Activated B cell treated with CpG ODN at 0.5 μM for 24 hours (primary cell): ENCODE measurements at regions not wholly inside any gene's neighbourhood (a gene's known extent, or its start where the extent isn't known, plus 50 kb on each side); places are given as distances from the start of the nearest gene placed in this dataset.

Source experiments
- ATAC-seq: fragments of 200-7000 bp; cut with Tn5 transposase; one replicate; pipeline ENCODE4 v1.10.0; 2021; ENCODE audit warnings: low read depth, mild to moderate bottlenecking, moderate library complexity
- CTCF ChIA-PET: fragments of 350-600 bp; sonication (Branson Sonifier 250); formaldehyde crosslinking; loops from one replicate; lab custom pipeline; 2021; ENCODE audit warnings: antibody characterized with exemption; lab: Charles Lee
- POLR2A ChIA-PET: fragments of 350-600 bp; sonication (Branson Sonifier 250); formaldehyde crosslinking; loops from one replicate; lab custom pipeline; 2021; ENCODE audit warnings: antibody characterized with exemption; lab: Charles Lee
- DNase-seq: peaks from one replicate; pipeline ENCODE4 v3.0.0; 2022
- H3K27ac Mint-ChIP-seq: one replicate; pipeline ENCODE4 v1.8.0; 2020; ENCODE audit warnings: mixed read lengths
- H3K27me3 Mint-ChIP-seq: one replicate; pipeline ENCODE4 v1.8.0; 2021; ENCODE audit warnings: mixed read lengths
- H3K36me3 Mint-ChIP-seq: one replicate; pipeline ENCODE4 v1.8.0; 2021; ENCODE audit warnings: low read depth, mixed read lengths
- H3K4me1 Mint-ChIP-seq: one replicate; pipeline ENCODE4 v1.8.0; 2021; ENCODE audit warnings: mixed read lengths
- H3K4me3 Mint-ChIP-seq: one replicate; pipeline ENCODE4 v1.8.0; 2020; ENCODE audit warnings: mild to moderate bottlenecking, mixed read lengths
- H3K9me3 Mint-ChIP-seq: one replicate; pipeline ENCODE4 v1.8.0; 2020; ENCODE audit warnings: mixed read lengths
- intact Hi-C: fragments of 100-400 bp; cut with micrococcal nuclease; formaldehyde crosslinking; loops from one replicate; pipeline ENCODE4 v1.15.1; 2024
- TF ChIP-seq, protein P1 (sequence below): fragments of 200-600 bp; IDR thresholded peaks from one replicate; pipeline ENCODE4 v1.8.0; 2022; ENCODE audit warnings: antibody characterized with exemption, mild to moderate bottlenecking

GRCh38 chr7:142698429-142698828, 50.8 kb upstream of the PRSS1 start:
- H3K4me3 Mint-ChIP-seq = no peak overlapping the region
- TF ChIP-seq, protein P1, sequence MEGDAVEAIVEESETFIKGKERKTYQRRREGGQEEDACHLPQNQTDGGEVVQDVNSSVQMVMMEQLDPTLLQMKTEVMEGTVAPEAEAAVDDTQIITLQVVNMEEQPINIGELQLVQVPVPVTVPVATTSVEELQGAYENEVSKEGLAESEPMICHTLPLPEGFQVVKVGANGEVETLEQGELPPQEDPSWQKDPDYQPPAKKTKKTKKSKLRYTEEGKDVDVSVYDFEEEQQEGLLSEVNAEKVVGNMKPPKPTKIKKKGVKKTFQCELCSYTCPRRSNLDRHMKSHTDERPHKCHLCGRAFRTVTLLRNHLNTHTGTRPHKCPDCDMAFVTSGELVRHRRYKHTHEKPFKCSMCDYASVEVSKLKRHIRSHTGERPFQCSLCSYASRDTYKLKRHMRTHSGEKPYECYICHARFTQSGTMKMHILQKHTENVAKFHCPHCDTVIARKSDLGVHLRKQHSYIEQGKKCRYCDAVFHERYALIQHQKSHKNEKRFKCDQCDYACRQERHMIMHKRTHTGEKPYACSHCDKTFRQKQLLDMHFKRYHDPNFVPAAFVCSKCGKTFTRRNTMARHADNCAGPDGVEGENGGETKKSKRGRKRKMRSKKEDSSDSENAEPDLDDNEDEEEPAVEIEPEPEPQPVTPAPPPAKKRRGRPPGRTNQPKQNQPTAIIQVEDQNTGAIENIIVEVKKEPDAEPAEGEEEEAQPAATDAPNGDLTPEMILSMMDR = no peak
- ChIA-PET CTCF (no interaction called here), POLR2A (no interaction called here)
- no peak for DNase-seq
- peaks cover 5% of the 10 kb centered on the region for H3K27me3 Mint-ChIP-seq
- no peaks in the 10 kb centered on the region for H3K36me3 Mint-ChIP-seq
- no peak for ATAC-seq
- peaks cover 2% of the 10 kb centered on the region for H3K9me3 Mint-ChIP-seq
- intact Hi-C loops = no loop called here
- H3K27ac Mint-ChIP-seq = no peak overlapping the region
- H3K4me1 Mint-ChIP-seq = peaks cover 2% of the 10 kb centered on the region

DNA sequence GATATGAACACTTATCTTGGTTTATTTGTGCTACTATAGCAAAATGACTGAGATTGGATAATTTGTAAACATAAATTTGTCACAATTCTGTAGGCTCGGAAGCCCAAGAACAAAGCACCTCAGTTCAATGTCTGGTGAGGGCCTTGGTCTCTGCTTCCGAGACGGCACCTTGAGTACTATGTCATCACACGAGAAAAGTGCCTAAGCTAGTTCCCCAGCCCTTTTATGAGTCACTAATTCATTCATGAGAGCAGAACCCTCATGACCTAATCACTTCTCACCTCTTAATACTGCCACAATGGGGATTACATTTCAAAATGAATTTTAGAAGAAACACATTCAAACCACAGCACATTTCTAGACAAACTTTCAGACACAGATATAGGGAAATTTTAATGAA, 52.0 kb upstream of the PRSS1 start:
- no peaks in the 10 kb centered on the region for H3K36me3 Mint-ChIP-seq
- TF ChIP-seq, protein P1 = no peak
- peaks cover 5% of the 10 kb centered on the region for H3K27me3 Mint-ChIP-seq
- no peak overlapping the region for H3K4me3 Mint-ChIP-seq
- no peak overlapping the region for H3K27ac Mint-ChIP-seq
- H3K4me1 Mint-ChIP-seq = peaks cover 2% of the 10 kb centered on the region
- DNase-seq (no peak), ATAC-seq (no peak)
- CTCF ChIA-PET = no interaction called here
- peaks cover 2% of the 10 kb centered on the region for H3K9me3 Mint-ChIP-seq
- intact Hi-C loops = no loop called here
- POLR2A ChIA-PET = no interaction called here

DNA sequence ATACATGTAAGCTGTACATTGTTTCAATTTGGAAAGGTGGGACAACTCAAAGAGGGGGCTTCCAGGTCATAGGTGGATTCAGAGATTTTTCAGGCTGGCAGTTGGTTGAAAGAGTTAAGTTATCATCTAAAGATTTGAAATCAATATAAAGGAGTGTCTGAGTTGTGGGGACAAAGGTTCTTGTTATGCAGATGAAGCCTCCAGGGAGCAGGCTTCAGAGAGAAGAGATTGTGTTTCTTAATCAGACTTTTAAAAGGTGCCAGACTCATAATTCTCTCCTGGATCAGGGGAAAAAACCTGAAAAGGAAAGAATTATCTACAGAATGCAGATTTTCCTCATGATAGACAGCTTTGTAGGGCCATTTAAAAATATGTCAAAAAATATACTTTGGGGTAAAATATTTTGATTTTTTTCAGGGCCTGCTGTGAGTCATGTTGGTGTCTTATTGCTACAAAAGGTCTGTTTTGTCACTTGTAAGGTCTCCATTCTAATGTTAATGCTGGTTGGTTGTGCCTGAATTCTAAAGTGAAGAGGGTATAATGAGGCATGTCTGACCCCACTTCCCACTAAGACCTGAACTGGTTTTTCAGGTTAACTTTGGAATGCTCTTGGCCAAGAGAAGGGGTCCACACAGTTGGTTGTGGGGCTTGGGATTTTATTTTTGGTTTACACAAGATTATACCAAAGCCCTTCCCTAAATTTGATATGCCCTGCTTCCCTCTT, 52.7 kb upstream of the PRSS1 start:
- ATAC-seq = no peak
- ChIA-PET POLR2A (no interaction called here), CTCF (no interaction called here)
- intact Hi-C loops = no loop called here
- DNase-seq = no peak
- TF ChIP-seq, protein P1 = no peak
- Mint-ChIP-seq H3K27me3 (peaks cover 5% of the 10 kb centered on the region), H3K27ac (no peak overlapping the region), H3K36me3 (no peaks in the 10 kb centered on the region), H3K4me3 (no peak overlapping the region), H3K9me3 (peaks cover 2% of the 10 kb centered on the region), H3K4me1 (peaks cover 2% of the 10 kb centered on the region)

DNA sequence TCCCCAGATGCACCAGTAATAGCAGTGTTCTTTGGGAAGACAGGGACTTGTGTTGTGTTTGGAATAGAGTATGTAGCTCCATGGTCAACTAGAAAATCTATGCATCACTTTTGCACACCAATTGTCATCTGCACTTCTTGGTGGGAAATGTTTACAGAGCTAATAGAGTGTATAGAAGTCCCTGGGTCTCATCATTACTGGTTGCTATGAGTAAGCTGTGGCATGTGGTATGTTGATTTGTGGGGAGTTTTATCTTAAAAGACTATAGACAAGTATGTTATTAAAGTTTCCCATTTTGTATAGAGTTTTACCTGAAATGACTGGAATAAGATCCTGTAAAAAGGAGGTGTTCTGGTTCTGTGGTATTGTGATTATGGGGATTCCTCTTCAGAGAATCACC, 55.4 kb upstream of the PRSS1 start:
- ATAC-seq (no peak), DNase-seq (no peak)
- Mint-ChIP-seq H3K27ac (no peak overlapping the region), H3K9me3 (no peaks in the 10 kb centered on the region), H3K4me3 (no peak overlapping the region), H3K27me3 (peaks cover 5% of the 10 kb centered on the region), H3K4me1 (peaks cover 6% of the 10 kb centered on the region), H3K36me3 (no peaks in the 10 kb centered on the region)
- CTCF ChIA-PET = interaction anchor here (2.3 kb wide), 1 partner anchor 89 kb away, joined by 7 read pairs; no protein-coding TSS in a partner anchor
- TF ChIP-seq, protein P1 = no peak
- POLR2A ChIA-PET = no interaction called here
- intact Hi-C loops = no loop called here

- Mint-ChIP-seq H3K27me3 (no peaks in the 10 kb centered on the region), H3K4me3 (no peak overlapping the region), H3K9me3 (no peaks in the 10 kb centered on the region), H3K27ac (no peak overlapping the region), H3K4me1 (peaks cover 8% of the 10 kb centered on the region), H3K36me3 (no peaks in the 10 kb centered on the region)
- ATAC-seq (no peak), DNase-seq (no peak)
- POLR2A ChIA-PET = no interaction called here
- TF ChIP-seq, protein P1 = no peak
- intact Hi-C loops = no loop called here
- CTCF ChIA-PET = no interaction called here
Observed at GRCh38 chr7:142690554-142691182, 58.6 kb upstream of the PRSS1 start.
